ENCODE measurements at regions not wholly inside any gene's neighbourhood (a gene's known extent, or its start where the extent isn't known, plus 50 kb on each side); places are given as distances from the start of the nearest gene placed in this dataset.

DNA sequence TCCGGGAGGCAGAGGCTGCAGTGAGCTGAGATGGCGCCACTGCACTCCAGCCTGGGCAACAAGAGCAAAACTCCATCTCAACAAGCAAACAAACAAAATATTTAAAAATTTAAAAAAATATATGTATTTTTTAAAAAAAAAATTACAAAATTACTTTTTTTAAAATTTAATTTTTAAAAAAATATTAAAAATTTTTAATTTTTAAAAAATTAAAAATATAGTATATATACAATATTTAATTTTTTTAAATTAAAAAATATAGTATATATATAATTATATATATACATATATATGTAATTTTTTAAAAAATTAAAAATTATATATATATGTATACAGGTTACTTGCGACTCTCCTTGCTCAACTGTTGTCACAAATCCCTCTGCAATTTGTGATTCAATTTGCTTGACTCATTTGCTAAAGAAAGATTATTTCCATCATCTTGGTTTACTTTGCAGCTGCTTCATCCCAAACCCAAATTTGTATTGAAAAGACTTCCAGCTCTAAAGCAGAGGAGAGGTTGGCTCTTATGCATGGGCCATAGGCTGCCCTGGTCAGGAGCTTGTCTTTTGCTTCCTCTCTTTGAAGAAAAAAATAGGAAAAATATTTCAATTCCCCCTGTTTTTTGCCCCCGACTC lies 247.4 kb upstream of the IRX3 start:
- TF ChIP-seq MAFK (IDR thresholded peaks at IDR 0.05; ENCODE audit: partially characterized antibody) (no peak), EP300 (IDR thresholded peaks at IDR 0.05) (no peak), POLR2A (IDR thresholded peaks at IDR 0.05; ENCODE audit: low read length) (no peak), ESRRA (IDR thresholded peaks at IDR 0.05; ENCODE audit: borderline replicate concordance, low read length) (no peak), NPAS2 (CRISPR knock-in tag; IDR thresholded peaks at IDR 0.05; ENCODE audit: borderline replicate concordance) (no peak), KDM1A (IDR thresholded peaks at IDR 0.05; ENCODE audit: low read depth) (no peak), CHD2 (IDR thresholded peaks at IDR 0.05; ENCODE audit: low read length, partially characterized antibody) (no peak)
- TF ChIP-seq, protein P1, sequence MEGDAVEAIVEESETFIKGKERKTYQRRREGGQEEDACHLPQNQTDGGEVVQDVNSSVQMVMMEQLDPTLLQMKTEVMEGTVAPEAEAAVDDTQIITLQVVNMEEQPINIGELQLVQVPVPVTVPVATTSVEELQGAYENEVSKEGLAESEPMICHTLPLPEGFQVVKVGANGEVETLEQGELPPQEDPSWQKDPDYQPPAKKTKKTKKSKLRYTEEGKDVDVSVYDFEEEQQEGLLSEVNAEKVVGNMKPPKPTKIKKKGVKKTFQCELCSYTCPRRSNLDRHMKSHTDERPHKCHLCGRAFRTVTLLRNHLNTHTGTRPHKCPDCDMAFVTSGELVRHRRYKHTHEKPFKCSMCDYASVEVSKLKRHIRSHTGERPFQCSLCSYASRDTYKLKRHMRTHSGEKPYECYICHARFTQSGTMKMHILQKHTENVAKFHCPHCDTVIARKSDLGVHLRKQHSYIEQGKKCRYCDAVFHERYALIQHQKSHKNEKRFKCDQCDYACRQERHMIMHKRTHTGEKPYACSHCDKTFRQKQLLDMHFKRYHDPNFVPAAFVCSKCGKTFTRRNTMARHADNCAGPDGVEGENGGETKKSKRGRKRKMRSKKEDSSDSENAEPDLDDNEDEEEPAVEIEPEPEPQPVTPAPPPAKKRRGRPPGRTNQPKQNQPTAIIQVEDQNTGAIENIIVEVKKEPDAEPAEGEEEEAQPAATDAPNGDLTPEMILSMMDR (IDR thresholded peaks at IDR 0.05): no peak

Measured in A549 (cell line).